ENCODE measurements at regions not wholly inside any gene's neighbourhood (a gene's known extent, or its start where the extent isn't known, plus 50 kb on each side); places are given as distances from the start of the nearest gene placed in this dataset.

GRCh38 chr4:19293781-19294180, 957.9 kb upstream of the SLIT2 start:
- no peak for TF ChIP-seq POLR2A (IDR thresholded peaks at IDR 0.05; ENCODE audit: low read depth, low read length)
- FAIRE-seq (no peak), DNase-seq (ENCODE audit: insufficient read length, low spot score) (no peak)

DNA sequence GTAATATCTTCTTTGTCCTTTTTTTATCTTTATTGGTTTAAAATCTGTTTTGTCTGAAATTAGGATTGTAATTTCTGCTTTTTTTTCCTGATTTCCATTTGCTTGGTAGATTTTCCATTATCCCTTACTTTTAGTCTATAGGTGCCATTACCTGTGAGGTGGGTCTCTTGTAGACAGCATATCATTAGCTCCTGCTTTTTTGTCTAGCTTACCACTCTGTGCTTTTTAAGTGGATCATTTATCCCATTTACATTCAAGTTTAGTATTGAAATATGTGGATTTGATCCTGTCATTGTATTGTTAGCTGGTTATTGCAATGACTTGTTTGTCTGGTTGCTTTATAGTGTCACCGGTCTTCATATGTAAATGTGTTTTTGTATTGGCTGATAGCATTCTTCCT, 958.6 kb upstream of the SLIT2 start:
- FAIRE-seq (no peak), DNase-seq (ENCODE audit: insufficient read length, low spot score) (no peak)
- TF ChIP-seq POLR2A (IDR thresholded peaks at IDR 0.05; ENCODE audit: low read depth, low read length) = no peak

GRCh38 chr4:19286924-19287323, 964.8 kb upstream of the SLIT2 start:
- DNase-seq (ENCODE audit: insufficient read length, low spot score) = no peak

GRCh38 chr4:19285146-19285545, 966.6 kb upstream of the SLIT2 start:
- DNase-seq (ENCODE audit: insufficient read length, low spot score) = no peak
- no peak for TF ChIP-seq POLR2A (IDR thresholded peaks at IDR 0.05; ENCODE audit: low read depth, low read length)
- no peak for FAIRE-seq

More at GRCh38 chr4:19286924-19287323, 964.8 kb upstream of the SLIT2 start:
- no peak for TF ChIP-seq POLR2A (IDR thresholded peaks at IDR 0.05; ENCODE audit: low read depth, low read length)
- FAIRE-seq = no peak

DNA sequence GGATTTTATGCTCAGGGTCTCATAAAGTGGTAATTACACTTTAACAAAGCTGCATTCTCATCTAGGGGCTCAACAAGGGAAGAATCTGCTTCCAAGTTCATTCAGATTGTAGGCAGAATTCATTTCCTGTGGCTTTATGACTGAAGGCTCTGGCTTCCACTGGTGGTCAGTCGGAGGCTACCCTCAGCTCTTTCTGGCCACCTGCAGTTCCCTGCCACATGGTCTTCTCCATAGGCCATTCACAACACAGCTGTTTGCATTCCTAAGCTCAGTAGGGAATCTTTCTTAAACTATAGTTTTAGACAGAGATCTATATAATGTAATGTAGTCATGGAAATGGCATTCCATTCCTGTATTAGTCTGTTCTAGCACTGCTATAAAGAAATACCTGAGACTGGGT, 973.0 kb upstream of the SLIT2 start:
- FAIRE-seq (no peak), DNase-seq (ENCODE audit: insufficient read length, low spot score) (no peak)
- no peak for TF ChIP-seq POLR2A (IDR thresholded peaks at IDR 0.05; ENCODE audit: low read depth, low read length)

DNA sequence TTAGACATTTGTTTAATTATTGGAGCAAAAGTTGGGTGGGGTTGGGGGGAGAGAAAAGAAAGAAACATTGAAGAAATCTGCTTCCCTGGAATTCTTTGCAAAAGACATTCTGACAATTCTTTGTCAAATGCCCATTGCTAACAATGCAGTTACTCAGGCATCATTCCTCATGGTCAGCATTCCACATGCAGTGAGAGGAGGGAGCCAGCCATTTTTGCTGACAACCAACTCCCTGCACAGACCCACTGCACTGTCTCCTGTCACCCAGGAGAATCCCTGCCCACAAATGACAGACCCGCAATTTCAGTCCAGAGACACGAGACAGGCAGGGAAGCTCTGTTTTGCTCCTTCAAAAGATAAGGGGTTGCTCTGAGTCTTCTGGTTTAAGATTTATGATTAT, 985.1 kb upstream of the SLIT2 start:
- DNase-seq (ENCODE audit: insufficient read length, low spot score) (no peak), FAIRE-seq (no peak)
- TF ChIP-seq POLR2A (IDR thresholded peaks at IDR 0.05; ENCODE audit: low read depth, low read length) = no peak

DNA sequence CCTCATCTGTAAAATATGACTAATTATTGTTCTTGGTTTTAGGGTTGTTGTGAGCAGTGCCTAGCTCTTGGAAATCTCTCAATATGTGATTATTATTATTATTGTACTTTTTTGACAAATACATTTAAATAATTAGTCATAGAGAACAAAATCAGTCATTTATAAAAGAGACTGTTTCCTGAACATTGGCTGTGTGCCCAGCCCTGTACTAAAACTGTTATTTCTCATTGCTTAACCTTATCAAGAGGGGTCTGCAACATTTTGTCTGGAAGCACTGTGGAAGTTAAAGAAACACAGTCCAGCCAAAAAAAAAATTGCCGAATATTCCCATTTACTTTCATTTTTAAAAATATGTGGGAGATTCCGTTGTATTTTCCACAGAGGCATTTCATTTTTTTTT, 989.2 kb upstream of the SLIT2 start:
- no peak for TF ChIP-seq POLR2A (IDR thresholded peaks at IDR 0.05; ENCODE audit: low read depth, low read length)
- FAIRE-seq = no peak
- no peak for DNase-seq (ENCODE audit: insufficient read length, low spot score)

DNA sequence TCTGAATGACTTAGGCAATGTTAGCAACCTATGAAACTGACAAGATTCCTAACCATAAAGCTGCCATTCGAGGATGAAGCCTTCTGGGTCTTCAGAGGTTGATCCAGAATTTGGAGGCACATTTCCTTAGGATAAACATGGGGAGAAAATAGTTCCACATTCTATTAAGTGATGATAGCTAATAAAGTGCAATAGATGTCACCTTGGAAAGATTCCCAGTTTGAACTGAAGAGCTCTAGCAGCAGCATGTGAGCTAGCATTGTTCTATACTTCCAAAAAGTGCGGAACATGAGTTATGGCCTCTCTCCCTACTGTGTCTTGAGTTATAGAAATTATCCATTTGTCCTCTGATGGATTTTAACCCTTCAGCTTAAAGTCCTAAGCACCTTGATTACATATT, 991.4 kb upstream of the SLIT2 start:
- TF ChIP-seq POLR2A (IDR thresholded peaks at IDR 0.05; ENCODE audit: low read depth, low read length) = no peak
- FAIRE-seq (no peak), DNase-seq (ENCODE audit: insufficient read length, low spot score) (no peak)

- no peak for FAIRE-seq
- no peak for TF ChIP-seq POLR2A (IDR thresholded peaks at IDR 0.05; ENCODE audit: low read depth, low read length)
- no peak for DNase-seq (ENCODE audit: insufficient read length, low spot score)
Measured at GRCh38 chr4:19259920-19260319, 991.8 kb upstream of the SLIT2 start.

DNA sequence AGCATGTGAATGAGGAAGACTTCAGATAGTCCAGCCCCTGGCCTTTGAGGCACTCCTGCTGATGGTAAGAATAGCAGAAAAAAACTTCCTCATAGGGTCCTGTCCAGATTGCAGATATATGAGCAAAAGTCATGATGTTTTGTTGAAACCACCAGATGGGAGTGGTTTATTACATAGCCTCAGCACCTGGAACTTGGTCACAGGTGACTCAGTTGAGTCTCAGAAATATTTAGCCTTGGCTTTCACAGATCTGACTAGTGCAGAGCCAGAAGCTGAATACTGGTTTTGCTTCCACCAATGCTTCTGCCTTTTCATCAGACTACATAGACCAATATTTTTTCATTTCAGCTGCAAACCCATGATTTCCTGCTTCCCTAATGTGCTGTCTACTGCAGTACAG, 994.9 kb upstream of the SLIT2 start:
- FAIRE-seq (no peak), DNase-seq (ENCODE audit: insufficient read length, low spot score) (no peak)
- TF ChIP-seq POLR2A (IDR thresholded peaks at IDR 0.05; ENCODE audit: low read depth, low read length) = no peak

- DNase-seq (ENCODE audit: insufficient read length, low spot score) = no peak
- no peak for TF ChIP-seq POLR2A (IDR thresholded peaks at IDR 0.05; ENCODE audit: low read depth, low read length)
- no peak for FAIRE-seq
Measured at GRCh38 chr4:19254486-19254885, 997.2 kb upstream of the SLIT2 start.

- no peak for TF ChIP-seq POLR2A (IDR thresholded peaks at IDR 0.05; ENCODE audit: low read depth, low read length)
- DNase-seq (ENCODE audit: insufficient read length, low spot score) (no peak), FAIRE-seq (no peak)
Measured at GRCh38 chr4:19248023-19248422, 1003.7 kb upstream of the SLIT2 start.

- DNase-seq (ENCODE audit: insufficient read length, low spot score) = no peak
- no peak for FAIRE-seq
- no peak for TF ChIP-seq POLR2A (IDR thresholded peaks at IDR 0.05; ENCODE audit: low read depth, low read length)
Measured at GRCh38 chr4:19241895-19242294, 1009.8 kb upstream of the SLIT2 start.

DNA sequence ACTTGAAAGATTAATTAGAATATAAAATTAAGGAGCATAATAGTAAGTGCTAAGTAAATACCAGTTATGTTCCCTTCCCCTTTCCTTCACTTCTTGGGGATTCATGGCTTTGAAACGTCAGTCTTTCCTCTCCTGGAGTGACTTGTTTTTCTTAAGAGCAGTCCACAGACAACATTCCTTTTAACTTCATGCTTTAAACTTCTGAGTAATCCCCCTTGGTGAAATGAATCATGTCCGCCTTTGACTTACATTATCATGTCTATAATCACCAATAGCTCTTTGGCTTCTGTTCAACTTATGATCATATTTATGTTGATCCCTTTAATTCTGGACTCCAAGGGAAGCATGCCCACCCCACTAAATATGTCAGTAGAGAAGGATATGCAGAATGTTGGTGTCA, 1012.1 kb upstream of the SLIT2 start:
- FAIRE-seq (no peak), DNase-seq (ENCODE audit: insufficient read length, low spot score) (peak; percentile 1)
- TF ChIP-seq POLR2A (IDR thresholded peaks at IDR 0.05; ENCODE audit: low read depth, low read length) = no peak

GRCh38 chr4:19236473-19236872, 1015.2 kb upstream of the SLIT2 start:
- FAIRE-seq (no peak), DNase-seq (ENCODE audit: insufficient read length, low spot score) (no peak)
- no peak for TF ChIP-seq POLR2A (IDR thresholded peaks at IDR 0.05; ENCODE audit: low read depth, low read length)

- FAIRE-seq = no peak
- DNase-seq (ENCODE audit: insufficient read length, low spot score) = no peak
- no peak for TF ChIP-seq POLR2A (IDR thresholded peaks at IDR 0.05; ENCODE audit: low read depth, low read length)
Measured at GRCh38 chr4:19230906-19231545, 1020.7 kb upstream of the SLIT2 start.

Data from H54 (cell line).